HG03135 (cell line): ENCODE measurements at regions not wholly inside any gene's neighbourhood (a gene's known extent, or its start where the extent isn't known, plus 50 kb on each side); places are given as distances from the start of the nearest gene placed in this dataset.

Source experiments
- ATAC-seq: cut with Tn5 transposase; IDR thresholded peaks from one replicate; pipeline ENCODE4 v1.9.1; 2021; ENCODE audit warnings: mild to moderate bottlenecking, moderate library complexity; ENCODE audit not compliant: unreplicated experiment

- no peak for ATAC-seq
These were observed 145.8 kb upstream of the MGAT5 start for GRCh38 chr2:134108113-134108512.

GRCh38 chr2:134109246-134109645, 144.6 kb upstream of the MGAT5 start:
- ATAC-seq: no peak

DNA sequence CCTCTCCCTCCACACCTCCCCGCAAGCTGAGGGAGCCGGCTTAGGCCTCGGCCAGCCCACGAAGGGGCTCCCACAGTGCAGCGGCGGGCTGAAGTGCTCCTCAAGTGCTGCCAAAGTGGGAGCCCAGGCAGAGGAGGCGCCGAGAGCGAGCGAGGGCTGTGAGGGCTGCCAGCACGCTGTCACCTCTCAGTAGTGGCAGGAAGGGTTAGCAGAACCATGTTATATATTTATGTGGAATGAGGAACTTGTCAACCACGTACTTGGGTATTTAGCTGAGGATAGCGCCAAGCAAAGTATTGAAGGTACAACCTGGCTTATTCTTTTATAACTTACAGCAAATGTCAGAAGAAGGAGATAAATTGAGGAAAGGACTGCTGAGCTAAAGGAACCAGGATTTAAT, 144.1 kb upstream of the MGAT5 start:
- ATAC-seq: no peak

GRCh38 chr2:134110532-134110931, 143.3 kb upstream of the MGAT5 start:
- no peak for ATAC-seq

DNA sequence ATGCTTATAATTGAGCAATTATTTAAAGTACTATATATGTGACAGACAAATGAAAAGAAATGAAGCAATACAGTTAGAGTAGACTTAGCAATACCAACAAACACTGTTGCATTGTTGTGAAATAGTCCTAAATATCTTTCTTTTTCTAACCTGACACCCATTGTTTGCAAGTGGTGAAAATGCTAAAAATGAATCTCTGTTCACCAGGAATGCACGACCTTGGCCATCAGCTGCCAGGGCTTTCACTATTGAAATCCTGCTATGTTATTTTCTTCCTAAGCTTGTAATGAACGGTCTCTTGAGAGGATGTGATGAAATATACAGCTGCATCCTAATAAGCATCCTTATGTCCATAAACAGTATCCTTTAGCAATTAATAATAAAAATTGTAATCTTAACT, 136.2 kb upstream of the MGAT5 start:
- no peak for ATAC-seq

- peak; percentile 51 for ATAC-seq
These were observed 135.4 kb upstream of the MGAT5 start for GRCh38 chr2:134118279-134119116.

- ATAC-seq: peak; percentile 5
These were observed 134.7 kb upstream of the MGAT5 start for GRCh38 chr2:134119117-134119712.

- peak; percentile 55 for ATAC-seq
These were observed 134.0 kb upstream of the MGAT5 start for GRCh38 chr2:134119713-134120405.

DNA sequence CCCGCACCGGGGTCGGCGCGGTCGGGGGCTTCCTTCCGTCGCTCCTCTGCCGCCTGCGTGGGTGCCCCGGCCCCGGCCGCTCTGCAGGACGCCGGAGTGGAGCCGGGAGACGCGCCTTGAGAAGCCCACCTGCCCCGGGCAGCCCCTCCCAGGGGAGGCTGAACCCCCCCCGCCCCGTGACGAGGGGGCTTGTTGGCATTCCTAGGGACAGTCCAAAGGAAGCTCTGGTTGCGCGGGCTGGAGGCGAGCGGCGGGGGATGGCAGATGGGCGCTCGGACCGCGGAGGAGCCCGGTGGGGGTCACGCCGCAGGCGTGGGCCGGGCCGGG, 133.5 kb upstream of the MGAT5 start:
- peak; percentile 2 for ATAC-seq

DNA sequence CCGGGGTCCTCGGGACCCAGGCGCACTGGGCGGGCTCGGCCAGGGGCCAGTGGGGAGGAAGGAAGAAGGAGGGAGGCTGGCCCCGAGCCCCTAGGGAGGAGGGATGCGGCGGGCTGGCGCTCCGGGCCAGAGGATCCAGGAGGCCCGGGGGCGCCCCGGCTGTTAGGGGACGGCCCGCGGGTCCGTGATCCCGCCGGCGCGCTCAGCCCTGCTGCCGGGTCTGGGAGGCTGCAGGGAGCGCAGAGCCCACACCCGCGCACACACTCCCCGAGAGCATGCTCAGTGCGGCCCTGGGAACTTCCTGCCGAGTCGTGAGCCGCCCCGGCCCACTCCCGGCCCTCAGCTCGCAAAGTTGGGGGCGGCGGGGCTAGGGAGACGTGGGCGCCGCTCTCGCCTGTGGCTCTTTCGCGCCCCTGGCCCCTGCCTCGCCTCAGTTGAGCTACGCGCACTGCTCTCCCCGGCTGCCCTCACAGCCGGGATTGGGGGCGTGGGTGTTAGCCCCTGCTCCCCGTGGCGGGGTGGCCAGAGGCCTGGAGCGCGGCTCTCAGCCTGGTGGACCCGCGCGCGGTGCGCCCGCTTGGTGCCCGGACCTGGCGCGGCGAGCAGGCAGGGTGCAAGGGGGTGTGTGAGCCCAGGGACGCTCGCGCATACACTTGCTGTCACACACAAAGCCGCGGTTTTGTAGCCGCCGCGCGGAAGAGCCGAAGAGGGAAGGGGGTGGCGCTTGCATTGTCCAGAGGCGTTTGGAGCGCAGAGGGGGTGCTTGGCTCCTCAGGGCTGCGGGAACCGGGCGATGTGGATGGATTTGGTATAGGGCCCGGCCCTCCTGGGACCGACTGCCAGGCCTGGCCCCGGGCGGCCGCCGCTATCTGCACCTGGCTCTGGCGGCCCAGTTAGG, 132.9 kb upstream of the MGAT5 start:
- ATAC-seq: peak; percentile 48

DNA sequence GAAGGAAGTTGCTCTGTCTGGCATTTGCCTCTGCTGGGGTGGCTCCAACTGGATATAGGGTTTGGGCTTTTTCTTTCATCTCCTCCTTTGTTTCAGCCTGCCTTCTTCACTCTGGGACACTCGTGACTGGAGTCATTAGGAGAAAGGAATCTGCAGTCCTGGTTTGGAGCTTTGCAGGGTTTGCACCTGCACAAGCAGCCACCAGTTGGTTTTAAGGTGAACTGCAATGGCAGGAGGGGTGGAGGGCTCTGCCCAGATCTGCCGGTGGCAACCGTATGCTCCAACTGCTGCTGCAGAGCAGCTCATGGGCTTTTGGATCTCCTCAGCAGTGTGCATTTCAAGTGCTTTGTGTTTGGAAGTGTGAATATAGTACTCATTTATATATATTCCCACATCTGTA, 131.3 kb upstream of the MGAT5 start:
- no peak for ATAC-seq

DNA sequence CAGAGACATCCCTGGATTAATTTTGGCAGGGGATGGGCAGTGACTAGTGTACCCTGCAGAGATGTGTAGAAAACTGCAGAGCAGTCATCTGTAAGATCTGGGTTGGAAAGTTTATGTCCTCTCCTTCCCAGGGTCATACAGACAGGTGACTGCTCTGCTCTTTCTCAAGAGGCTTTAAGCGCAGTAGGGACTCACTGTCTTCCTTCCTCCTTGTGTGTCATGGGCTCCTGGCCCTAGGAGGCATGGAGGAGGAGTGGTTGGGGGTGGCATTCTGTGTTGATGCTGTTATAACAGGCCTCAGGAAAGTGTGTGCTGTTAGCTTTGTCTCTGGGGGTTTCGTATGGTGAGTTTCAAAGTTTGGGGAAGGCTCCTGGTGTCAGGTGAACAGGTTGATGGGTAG, 130.5 kb upstream of the MGAT5 start:
- ATAC-seq: no peak

DNA sequence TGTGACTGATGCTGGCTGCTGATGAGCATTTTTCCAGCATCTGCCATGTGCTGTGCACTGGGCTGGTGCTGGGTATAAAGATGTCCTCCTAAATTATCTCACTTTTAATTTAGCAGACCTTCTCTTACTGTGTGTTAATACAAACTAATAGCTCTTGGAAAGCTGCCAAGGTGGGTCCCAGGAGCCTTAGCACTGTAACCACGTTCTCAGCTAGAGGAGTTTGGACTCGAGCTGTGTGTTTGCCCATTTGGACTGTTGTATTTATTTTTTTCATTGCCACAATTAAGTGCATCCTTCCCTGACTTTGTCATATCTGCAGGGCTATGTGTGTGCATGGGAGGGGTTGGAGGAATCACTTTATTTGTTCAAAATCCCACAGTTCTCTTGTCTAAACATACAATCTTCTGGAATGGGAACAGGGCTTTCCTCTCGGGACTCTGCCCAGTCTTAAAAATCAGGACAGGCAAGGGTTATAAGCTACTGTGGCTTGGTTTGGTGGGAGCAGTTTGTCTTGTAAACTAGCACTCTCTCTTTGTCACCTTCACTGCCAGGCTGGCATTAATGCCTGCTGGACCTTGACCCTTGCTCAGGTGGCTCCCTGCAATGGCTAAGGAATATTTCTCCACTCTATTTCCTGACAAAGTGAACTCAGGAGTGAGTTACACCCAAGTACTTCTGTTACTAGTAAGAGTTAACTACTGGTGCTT, 129.7 kb upstream of the MGAT5 start:
- no peak for ATAC-seq

GRCh38 chr2:134127496-134127895, 126.4 kb upstream of the MGAT5 start:
- no peak for ATAC-seq

DNA sequence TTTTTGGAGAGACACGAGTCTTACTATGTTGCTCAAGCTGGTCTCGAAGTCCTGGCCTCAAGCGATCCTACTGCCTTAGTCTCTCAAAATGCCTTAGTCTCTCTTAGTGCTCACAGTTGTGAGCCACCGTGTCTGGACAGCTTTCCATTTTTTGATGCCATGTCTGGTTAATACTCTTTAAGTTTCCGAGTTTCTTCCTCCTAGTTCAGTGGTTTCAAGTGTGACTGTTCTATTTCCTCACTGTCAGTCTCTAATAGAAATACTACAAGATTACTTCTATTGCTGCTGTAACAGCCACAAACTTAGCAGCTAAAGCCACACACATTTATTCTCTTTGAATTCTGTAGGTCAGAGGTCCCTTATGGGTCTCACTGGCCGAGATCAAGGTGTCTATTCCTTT, 125.1 kb upstream of the MGAT5 start:
- ATAC-seq: no peak

DNA sequence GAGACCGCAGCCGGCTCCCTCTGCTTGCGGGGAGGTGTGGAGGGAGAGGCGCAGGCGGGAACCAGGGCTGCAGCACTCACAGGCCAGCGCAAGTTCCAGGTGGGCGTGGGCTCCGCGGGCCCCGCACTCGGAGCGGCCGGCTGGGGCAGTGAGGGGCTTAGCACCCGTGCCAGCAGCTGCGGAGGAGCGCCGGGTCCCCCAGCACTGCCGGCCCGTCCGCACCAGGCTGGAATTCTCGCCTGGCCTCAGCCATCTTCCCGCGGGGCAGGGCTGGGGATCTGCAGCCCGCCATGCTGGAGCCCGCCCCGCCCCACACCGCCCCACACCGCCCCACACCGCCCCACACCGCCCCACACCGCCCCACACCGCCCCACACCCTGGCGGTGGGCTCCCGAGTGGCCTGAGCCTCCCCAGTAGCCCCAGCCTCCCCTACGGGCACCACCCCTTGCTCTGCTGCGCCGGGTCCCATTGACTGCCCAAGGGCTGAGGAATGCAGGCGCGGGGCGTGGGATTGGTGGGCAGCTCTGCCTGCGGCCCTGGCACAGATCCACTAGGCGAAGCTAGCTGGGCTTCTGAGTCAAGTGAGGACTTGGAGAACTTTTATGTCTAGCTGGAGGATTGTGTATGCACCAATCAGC, 123.9 kb upstream of the MGAT5 start:
- no peak for ATAC-seq

- no peak for ATAC-seq
These were observed 122.0 kb upstream of the MGAT5 start for GRCh38 chr2:134131681-134132489.

GRCh38 chr2:134132490-134132857, 121.4 kb upstream of the MGAT5 start:
- no peak for ATAC-seq

DNA sequence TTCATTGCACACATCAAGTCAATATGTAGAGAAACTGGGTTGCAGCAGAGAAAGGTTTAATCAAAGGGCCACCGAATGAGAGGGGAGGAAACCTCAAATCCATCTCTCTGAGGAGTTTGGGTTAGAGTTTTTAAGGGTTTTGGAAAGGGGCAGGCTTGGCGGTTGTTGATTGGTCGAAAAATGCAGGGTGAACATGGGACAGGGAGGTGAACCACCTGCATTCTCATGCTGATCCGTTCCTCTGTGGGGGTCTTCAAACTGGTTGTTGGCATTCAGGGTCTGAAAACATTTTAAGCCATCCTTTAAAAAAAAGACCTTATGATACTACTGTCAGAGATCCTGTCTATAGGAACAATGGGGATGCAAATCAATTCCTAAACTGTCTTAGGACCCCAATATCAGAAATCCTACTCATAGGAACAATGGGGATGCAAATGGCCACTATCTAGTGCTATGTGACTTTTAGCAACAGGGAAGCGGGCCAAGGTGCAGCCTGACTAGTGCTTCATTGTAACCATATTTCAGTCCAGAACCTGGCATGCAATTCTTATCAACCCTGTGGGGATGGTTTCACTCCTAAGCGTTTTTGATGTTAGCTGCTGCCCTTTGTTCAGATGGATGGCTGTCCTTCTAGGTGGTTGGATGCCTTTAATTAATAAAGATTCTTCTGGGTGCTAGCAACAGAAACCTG, 120.1 kb upstream of the MGAT5 start:
- ATAC-seq: no peak
